GM19324 (cell line): ENCODE measurements at regions not wholly inside any gene's neighbourhood (a gene's known extent, or its start where the extent isn't known, plus 50 kb on each side); places are given as distances from the start of the nearest gene placed in this dataset.
"Not testable (repeated sequence)": the region's sequence is repeated elsewhere in the genome, so short reads cannot be mapped to it uniquely, and the experiment has no call there.

Experiments
- ATAC-seq: cut with Tn5 transposase; IDR thresholded peaks from one replicate; pipeline ENCODE4 v1.9.1; 2021; ENCODE audit warnings: mild to moderate bottlenecking, moderate library complexity; ENCODE audit not compliant: unreplicated experiment, low FRiP score

GRCh38 chr16:34099028-34099427, 639.6 kb downstream of the TP53TG3F start:
- not testable (repeated sequence) for ATAC-seq
